ENCODE measurements at regions not wholly inside any gene's neighbourhood (a gene's known extent, or its start where the extent isn't known, plus 50 kb on each side); places are given as distances from the start of the nearest gene placed in this dataset.

GRCh38 chr7:84455788-84456187 lies 261.2 kb upstream of the SEMA3A start:
- TF ChIP-seq SIN3A (IDR thresholded peaks at IDR 0.05; ENCODE audit: borderline replicate concordance, insufficient read depth, low read length) = no peak
- TF ChIP-seq TAF1 (IDR thresholded peaks at IDR 0.05; ENCODE audit: borderline replicate concordance, insufficient read depth, low read length) = no peak
- no peak for TF ChIP-seq REST (IDR thresholded peaks at IDR 0.05; ENCODE audit: insufficient read depth in 1 of 2, low read depth in 2 of 2, low read length in 2 of 2)
- TF ChIP-seq FOXP2 (optimal IDR thresholded peaks at IDR 0.05; ENCODE audit: borderline replicate concordance, extremely low read depth, extremely low read length, insufficient read depth) = no peak
- TF ChIP-seq POLR2AphosphoS5 (IDR thresholded peaks at IDR 0.05; ENCODE audit: low read depth, low read length) = no peak

- TF ChIP-seq POLR2AphosphoS5 (IDR thresholded peaks at IDR 0.05; ENCODE audit: low read depth, low read length) (no peak), REST (IDR thresholded peaks at IDR 0.05; ENCODE audit: insufficient read depth in 1 of 2, low read depth in 2 of 2, low read length in 2 of 2) (no peak), FOXP2 (optimal IDR thresholded peaks at IDR 0.05; ENCODE audit: borderline replicate concordance, extremely low read depth, extremely low read length, insufficient read depth) (no peak), TAF1 (IDR thresholded peaks at IDR 0.05; ENCODE audit: borderline replicate concordance, insufficient read depth, low read length) (no peak), SIN3A (IDR thresholded peaks at IDR 0.05; ENCODE audit: borderline replicate concordance, insufficient read depth, low read length) (no peak)
Measured at GRCh38 chr7:84454174-84454959, 259.8 kb upstream of the SEMA3A start.

GRCh38 chr7:84452618-84453017 lies 258.0 kb upstream of the SEMA3A start:
- no peak for TF ChIP-seq SIN3A (IDR thresholded peaks at IDR 0.05; ENCODE audit: borderline replicate concordance, insufficient read depth, low read length)
- no peak for TF ChIP-seq TAF1 (IDR thresholded peaks at IDR 0.05; ENCODE audit: borderline replicate concordance, insufficient read depth, low read length)
- TF ChIP-seq FOXP2 (optimal IDR thresholded peaks at IDR 0.05; ENCODE audit: borderline replicate concordance, extremely low read depth, extremely low read length, insufficient read depth) = no peak
- TF ChIP-seq POLR2AphosphoS5 (IDR thresholded peaks at IDR 0.05; ENCODE audit: low read depth, low read length) = no peak
- no peak for TF ChIP-seq REST (IDR thresholded peaks at IDR 0.05; ENCODE audit: insufficient read depth in 1 of 2, low read depth in 2 of 2, low read length in 2 of 2)

GRCh38 chr7:84450772-84451171 lies 256.2 kb upstream of the SEMA3A start:
- TF ChIP-seq REST (IDR thresholded peaks at IDR 0.05; ENCODE audit: insufficient read depth in 1 of 2, low read depth in 2 of 2, low read length in 2 of 2) = no peak

Data from PFSK-1 (cell line).